Keratinocyte (primary cell): ENCODE measurements at regions not wholly inside any gene's neighbourhood (a gene's known extent, or its start where the extent isn't known, plus 50 kb on each side); places are given as distances from the start of the nearest gene placed in this dataset.

ENCODE experiments used
- DNase-seq: peaks from one replicate; pipeline ENCODE4 v3.0.0-alpha.2; 2011; ENCODE audit warnings: low read depth, missing footprints, low spot score
- FAIRE-seq: peaks from 2 replicates; lab custom pipeline; 2011; peaks lifted over from hg19 to GRCh38; lab: Jason Lieb, UNC
- H2AFZ ChIP-seq: 2 replicates; pipeline ENCODE4 v1.6.0; 2012; ENCODE audit warnings: low read length, control low read depth, inconsistent platforms; ENCODE audit not compliant: control insufficient read depth
- H3K27ac ChIP-seq: 2 replicates; pipeline ENCODE4 v1.5.1; 2011; ENCODE audit warnings: low read length; ENCODE audit not compliant: control insufficient read depth, insufficient read depth
- H3K27me3 ChIP-seq: 3 replicates; pipeline ENCODE4 v1.6.0; 2011; ENCODE audit warnings: low read length; ENCODE audit not compliant: control insufficient read depth, insufficient read depth; ENCODE audit errors: extremely low read depth
- H3K36me3 ChIP-seq, 2 experiments: 2 replicates in 1 of 2; 3 replicates in 1 of 2; pipeline ENCODE4 v1.5.1; 2011; ENCODE audit warnings: low read length in 2 of 2, mild to moderate bottlenecking in 1 of 2; ENCODE audit not compliant: control insufficient read depth in 2 of 2, insufficient read depth in 2 of 2; ENCODE audit errors: extremely low read depth in 1 of 2
- H3K4me1 ChIP-seq: 3 replicates; pipeline ENCODE4 v1.5.1; 2011; ENCODE audit warnings: low read length; ENCODE audit not compliant: control insufficient read depth, insufficient read depth; ENCODE audit errors: extremely low read depth
- H3K4me2 ChIP-seq: 3 replicates; pipeline ENCODE4 v1.6.0; 2011; ENCODE audit warnings: low read depth, low read length; ENCODE audit not compliant: control insufficient read depth, insufficient read depth; ENCODE audit errors: extremely low read depth
- H3K4me3 ChIP-seq, 3 experiments: fragments of 200-600 bp in 1 of 3; sonication (generic) in 1 of 3; 2 replicates in 2 of 3; 3 replicates in 1 of 3; pipeline ENCODE4 v1.5.1; 2011 to 2016; ENCODE audit warnings: low read length in 3 of 3, mild to moderate bottlenecking in 3 of 3, control low read depth in 2 of 3, inconsistent platforms in 1 of 3, low read depth in 1 of 3, mixed read lengths in 1 of 3, mixed run types in 1 of 3, moderate library complexity in 1 of 3; ENCODE audit not compliant: control insufficient read depth in 2 of 3, insufficient read depth in 2 of 3; ENCODE audit errors: extremely low read depth in 1 of 3
- H3K79me2 ChIP-seq: 2 replicates; pipeline ENCODE4 v1.6.0; 2012; ENCODE audit warnings: low read length; ENCODE audit not compliant: control insufficient read depth, insufficient read depth
- H3K9ac ChIP-seq: 3 replicates; pipeline ENCODE4 v1.6.0; 2011; ENCODE audit warnings: low read length; ENCODE audit not compliant: control insufficient read depth, insufficient read depth; ENCODE audit errors: extremely low read depth
- H3K9me1 ChIP-seq: 3 replicates; pipeline ENCODE4 v1.6.0; 2011; ENCODE audit warnings: low read length; ENCODE audit not compliant: control insufficient read depth, insufficient read depth; ENCODE audit errors: extremely low read depth
- H3K9me3 ChIP-seq: 2 replicates; pipeline ENCODE4 v1.5.1; 2012; ENCODE audit warnings: low read depth, low read length; ENCODE audit not compliant: control insufficient read depth
- H4K20me1 ChIP-seq: 3 replicates; pipeline ENCODE4 v1.6.0; 2011; ENCODE audit warnings: low read length; ENCODE audit not compliant: control insufficient read depth, insufficient read depth; ENCODE audit errors: extremely low read depth
- EZH2 ChIP-seq: IDR thresholded peaks from one replicate; pipeline ENCODE4 v1.6.1; 2012; ENCODE audit warnings: inconsistent platforms, mild to moderate bottlenecking, low read length, moderate library complexity
- dilution Hi-C: fragments of 300-500 bp; cut with MboI; formaldehyde crosslinking; loops from one replicate; pipeline ENCODE4 v1.7.0; 2020; ENCODE audit warnings: low sequenced_read_pairs; ENCODE audit not compliant: extremely low pct_ligation_motif_present
- TF ChIP-seq, protein P1 (sequence below), 3 experiments: IDR thresholded peaks in 1 of 3; conservative IDR thresholded peaks in 1 of 3; optimal IDR thresholded peaks in 1 of 3; 2 replicates in 2 of 3; 3 replicates in 1 of 3; pipeline versions ENCODE3 to v1.5.1; 2011; ENCODE audit warnings: low read length in 3 of 3, mild to moderate bottlenecking in 3 of 3, moderate library complexity in 2 of 3, control low read depth in 1 of 3, inconsistent platforms in 1 of 3; ENCODE audit not compliant: insufficient read depth in 2 of 3; ENCODE audit errors: extremely low read depth in 1 of 3

GRCh38 chr1:17986156-17986555 is 121.4 kb upstream of the IGSF21 start:
- Histone ChIP-seq H3K9me1 (no peaks in the 10 kb centered on the region), H3K79me2 (no peaks in the 10 kb centered on the region), H3K9me3 (no peaks in the 10 kb centered on the region), H3K9ac (no peak overlapping the region), H4K20me1 (no peaks in the 10 kb centered on the region), H3K27me3 (no peaks in the 10 kb centered on the region), H3K4me2 (no peak overlapping the region), H3K36me3 (no peaks in the 10 kb centered on the region), H2AFZ (no peak overlapping the region), H3K27ac (no peak overlapping the region), H3K4me3 (no peak overlapping the region), H3K4me1 (no peaks in the 10 kb centered on the region)
- no peak for TF ChIP-seq EZH2
- TF ChIP-seq, protein P1, sequence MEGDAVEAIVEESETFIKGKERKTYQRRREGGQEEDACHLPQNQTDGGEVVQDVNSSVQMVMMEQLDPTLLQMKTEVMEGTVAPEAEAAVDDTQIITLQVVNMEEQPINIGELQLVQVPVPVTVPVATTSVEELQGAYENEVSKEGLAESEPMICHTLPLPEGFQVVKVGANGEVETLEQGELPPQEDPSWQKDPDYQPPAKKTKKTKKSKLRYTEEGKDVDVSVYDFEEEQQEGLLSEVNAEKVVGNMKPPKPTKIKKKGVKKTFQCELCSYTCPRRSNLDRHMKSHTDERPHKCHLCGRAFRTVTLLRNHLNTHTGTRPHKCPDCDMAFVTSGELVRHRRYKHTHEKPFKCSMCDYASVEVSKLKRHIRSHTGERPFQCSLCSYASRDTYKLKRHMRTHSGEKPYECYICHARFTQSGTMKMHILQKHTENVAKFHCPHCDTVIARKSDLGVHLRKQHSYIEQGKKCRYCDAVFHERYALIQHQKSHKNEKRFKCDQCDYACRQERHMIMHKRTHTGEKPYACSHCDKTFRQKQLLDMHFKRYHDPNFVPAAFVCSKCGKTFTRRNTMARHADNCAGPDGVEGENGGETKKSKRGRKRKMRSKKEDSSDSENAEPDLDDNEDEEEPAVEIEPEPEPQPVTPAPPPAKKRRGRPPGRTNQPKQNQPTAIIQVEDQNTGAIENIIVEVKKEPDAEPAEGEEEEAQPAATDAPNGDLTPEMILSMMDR (optimal IDR thresholded peaks at IDR 0.05 in 1 of 3, IDR thresholded peaks at IDR 0.05 in 1 of 3, conservative IDR thresholded peaks at IDR 0.05 in 1 of 3; ENCODE audit: extremely low read depth in 1 of 3, insufficient read depth in 2 of 3, low read length in 3 of 3) = no peak
- FAIRE-seq (no peak), DNase-seq (no peak)
- dilution Hi-C loops = no loop called here

GRCh38 chr1:17990401-17990800 is 117.2 kb upstream of the IGSF21 start:
- TF ChIP-seq, protein P1 (optimal IDR thresholded peaks at IDR 0.05 in 1 of 3, IDR thresholded peaks at IDR 0.05 in 1 of 3, conservative IDR thresholded peaks at IDR 0.05 in 1 of 3; ENCODE audit: extremely low read depth in 1 of 3, insufficient read depth in 2 of 3, low read length in 3 of 3) = no peak
- no peak for TF ChIP-seq EZH2
- H3K4me2 ChIP-seq = no peak overlapping the region
- DNase-seq (no peak), FAIRE-seq (no peak)
- H3K9ac ChIP-seq = no peak overlapping the region
- dilution Hi-C loops = no loop called here
- no peaks in the 10 kb centered on the region for H3K79me2 ChIP-seq
- no peak overlapping the region for H3K27ac ChIP-seq
- no peaks in the 10 kb centered on the region for H3K36me3 ChIP-seq
- no peaks in the 10 kb centered on the region for H3K4me1 ChIP-seq
- H3K9me1 ChIP-seq = no peaks in the 10 kb centered on the region
- H4K20me1 ChIP-seq = no peaks in the 10 kb centered on the region
- H3K27me3 ChIP-seq = no peaks in the 10 kb centered on the region
- no peak overlapping the region for H2AFZ ChIP-seq
- H3K4me3 ChIP-seq = no peak overlapping the region
- no peaks in the 10 kb centered on the region for H3K9me3 ChIP-seq
